GM20000 (cell line): ENCODE measurements at regions not wholly inside any gene's neighbourhood (a gene's known extent, or its start where the extent isn't known, plus 50 kb on each side); places are given as distances from the start of the nearest gene placed in this dataset.

Source experiments
- DNase-seq: peaks from one replicate; pipeline ENCODE4 v3.0.0; 2012; ENCODE audit warnings: low spot score
- CTCF ChIP-seq: IDR thresholded peaks from 2 replicates; pipeline ENCODE4 v1.5.1; 2012; ENCODE audit warnings: mild to moderate bottlenecking, control low read depth; ENCODE audit errors: extremely low read depth, missing control alignments

GRCh38 chr22:27381960-27382742, 419.4 kb downstream of the MN1 start:
- DNase-seq: no peak
- TF ChIP-seq CTCF: no peak

GRCh38 chr22:27382947-27383346, 418.6 kb downstream of the MN1 start:
- no peak for TF ChIP-seq CTCF
- DNase-seq: no peak

- no peak for TF ChIP-seq CTCF
These were observed 417.7 kb downstream of the MN1 start for GRCh38 chr22:27383896-27384295.

GRCh38 chr22:27385261-27385998, 416.1 kb downstream of the MN1 start:
- DNase-seq: no peak
- no peak for TF ChIP-seq CTCF

More at GRCh38 chr22:27383896-27384295, 417.7 kb downstream of the MN1 start:
- no peak for DNase-seq

GRCh38 chr22:27386186-27386585, 415.4 kb downstream of the MN1 start:
- DNase-seq: no peak
- no peak for TF ChIP-seq CTCF

GRCh38 chr22:27387561-27387960, 414.0 kb downstream of the MN1 start:
- no peak for DNase-seq
- no peak for TF ChIP-seq CTCF

- no peak for TF ChIP-seq CTCF
- no peak for DNase-seq
These were observed 413.4 kb downstream of the MN1 start for GRCh38 chr22:27388090-27388600.
